GM12873 (cell line): ENCODE measurements at regions not wholly inside any gene's neighbourhood (a gene's known extent, or its start where the extent isn't known, plus 50 kb on each side); places are given as distances from the start of the nearest gene placed in this dataset.

Experiments used
- TF ChIP-seq, protein P1 (sequence below): IDR thresholded peaks from 2 replicates; pipeline ENCODE4 v1.5.1; 2012; ENCODE audit warnings: low read depth, mild to moderate bottlenecking, moderate library complexity, low read length, control low read depth; ENCODE audit not compliant: insufficient read depth; ENCODE audit errors: missing control alignments

DNA sequence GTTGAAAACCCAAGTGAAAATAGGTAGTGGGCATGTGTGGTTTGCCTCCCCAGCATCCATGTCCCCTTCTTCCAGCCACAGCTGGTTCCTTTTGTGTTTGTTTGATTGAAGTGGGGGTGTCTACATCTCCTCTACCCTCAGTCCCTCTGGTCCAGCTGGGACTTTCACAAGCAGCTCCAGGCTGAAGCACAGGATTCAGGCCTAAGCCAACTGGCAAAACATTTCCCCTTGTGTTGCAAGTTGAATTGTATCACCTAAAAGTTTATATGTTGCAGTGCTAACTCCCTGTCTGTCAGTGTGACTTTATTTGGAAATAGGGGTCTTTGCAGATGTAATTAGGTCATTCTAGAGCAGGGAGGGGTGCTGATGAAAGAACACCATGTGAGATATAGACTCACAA lies 205.9 kb upstream of the ASIC2 start:
- TF ChIP-seq, protein P1, sequence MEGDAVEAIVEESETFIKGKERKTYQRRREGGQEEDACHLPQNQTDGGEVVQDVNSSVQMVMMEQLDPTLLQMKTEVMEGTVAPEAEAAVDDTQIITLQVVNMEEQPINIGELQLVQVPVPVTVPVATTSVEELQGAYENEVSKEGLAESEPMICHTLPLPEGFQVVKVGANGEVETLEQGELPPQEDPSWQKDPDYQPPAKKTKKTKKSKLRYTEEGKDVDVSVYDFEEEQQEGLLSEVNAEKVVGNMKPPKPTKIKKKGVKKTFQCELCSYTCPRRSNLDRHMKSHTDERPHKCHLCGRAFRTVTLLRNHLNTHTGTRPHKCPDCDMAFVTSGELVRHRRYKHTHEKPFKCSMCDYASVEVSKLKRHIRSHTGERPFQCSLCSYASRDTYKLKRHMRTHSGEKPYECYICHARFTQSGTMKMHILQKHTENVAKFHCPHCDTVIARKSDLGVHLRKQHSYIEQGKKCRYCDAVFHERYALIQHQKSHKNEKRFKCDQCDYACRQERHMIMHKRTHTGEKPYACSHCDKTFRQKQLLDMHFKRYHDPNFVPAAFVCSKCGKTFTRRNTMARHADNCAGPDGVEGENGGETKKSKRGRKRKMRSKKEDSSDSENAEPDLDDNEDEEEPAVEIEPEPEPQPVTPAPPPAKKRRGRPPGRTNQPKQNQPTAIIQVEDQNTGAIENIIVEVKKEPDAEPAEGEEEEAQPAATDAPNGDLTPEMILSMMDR = no peak

DNA sequence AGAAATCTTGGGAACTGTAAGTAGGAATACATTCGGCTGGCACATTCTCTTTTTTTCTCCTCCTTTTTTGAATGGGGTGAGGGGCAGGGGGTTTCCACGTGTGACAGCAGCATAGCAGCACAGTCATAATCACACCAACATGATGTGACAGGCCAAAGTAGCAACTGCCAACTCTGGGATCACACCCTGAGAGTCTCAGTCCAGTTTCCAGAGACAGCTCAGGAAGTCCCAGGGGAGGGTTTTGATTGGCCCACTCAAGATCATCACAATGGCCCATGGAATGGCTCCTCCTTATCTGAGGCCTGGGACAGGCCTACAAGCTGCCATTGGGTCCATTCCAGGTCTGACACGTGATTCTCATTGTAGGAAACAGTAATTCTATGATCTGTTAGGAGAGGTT lies 207.1 kb upstream of the ASIC2 start:
- TF ChIP-seq, protein P1 = no peak

DNA sequence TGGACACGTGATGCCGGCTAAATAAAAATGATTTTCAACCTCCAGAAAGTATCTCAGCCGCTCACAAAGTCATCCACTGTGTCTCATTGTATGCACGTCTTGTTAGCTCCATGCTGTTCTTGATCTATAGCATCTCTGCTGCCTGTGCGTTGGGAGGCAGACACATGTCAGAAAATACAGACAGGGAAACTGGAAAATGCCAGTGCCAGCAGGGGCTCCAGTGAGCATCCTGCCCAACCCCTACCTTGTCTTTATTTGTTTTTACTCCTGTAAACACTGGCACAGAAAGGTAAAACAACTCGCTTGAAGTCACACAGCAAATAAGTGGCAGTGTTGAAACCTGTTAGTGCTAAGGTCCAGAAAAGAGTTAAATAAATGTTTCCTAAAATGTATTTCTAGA lies 208.1 kb upstream of the ASIC2 start:
- TF ChIP-seq, protein P1 = no peak

GRCh38 chr17:33504571-33504970 lies 211.5 kb upstream of the ASIC2 start:
- TF ChIP-seq, protein P1 = no peak

DNA sequence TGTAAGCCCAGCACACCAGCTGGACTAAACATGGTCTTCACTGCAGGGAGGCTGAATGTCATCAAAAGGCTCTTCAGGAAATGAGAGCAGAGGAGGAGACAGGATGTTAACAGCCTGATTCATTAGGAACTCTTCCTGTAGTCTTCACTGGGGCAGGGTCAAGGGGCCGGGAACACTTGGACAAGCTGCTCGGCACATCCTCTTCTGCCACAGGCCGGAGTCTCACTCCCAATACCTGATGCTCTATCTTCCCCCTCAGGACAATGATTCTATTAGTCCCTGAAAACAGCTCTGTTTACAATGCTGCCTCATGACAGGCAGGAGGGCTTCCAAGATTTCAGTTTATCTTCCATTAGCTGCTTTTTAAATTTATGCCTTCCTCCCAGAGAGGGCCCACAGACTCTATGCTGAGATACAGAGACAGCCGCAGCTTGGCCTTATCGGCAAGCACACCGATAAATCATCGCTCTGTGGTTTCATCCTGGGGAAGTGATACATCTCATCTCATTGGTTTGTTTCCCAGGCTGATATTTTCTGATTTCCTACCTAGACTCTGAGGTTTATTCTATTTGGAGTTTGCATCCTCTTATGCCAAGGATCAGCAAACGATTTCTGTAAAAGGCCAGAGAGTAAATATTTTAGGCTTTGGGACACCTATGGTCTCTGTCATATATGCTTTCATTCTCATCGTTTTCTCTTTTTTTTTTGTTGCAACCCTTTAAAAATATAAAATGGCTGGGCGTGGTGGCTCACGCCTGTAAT lies 214.0 kb upstream of the ASIC2 start:
- TF ChIP-seq, protein P1 = no peak

- TF ChIP-seq, protein P1 = no peak
Measured at GRCh38 chr17:33508215-33508614, 215.1 kb upstream of the ASIC2 start.

- TF ChIP-seq, protein P1 = no peak
Measured at GRCh38 chr17:33509331-33509730, 216.2 kb upstream of the ASIC2 start.
